CMK (cell line): ENCODE measurements at regions not wholly inside any gene's neighbourhood (a gene's known extent, or its start where the extent isn't known, plus 50 kb on each side); places are given as distances from the start of the nearest gene placed in this dataset.

ENCODE experiments used
- DNase-seq: peaks from one replicate; pipeline ENCODE4 v3.0.0-alpha.2; 2010; ENCODE audit warnings: low read depth

DNA sequence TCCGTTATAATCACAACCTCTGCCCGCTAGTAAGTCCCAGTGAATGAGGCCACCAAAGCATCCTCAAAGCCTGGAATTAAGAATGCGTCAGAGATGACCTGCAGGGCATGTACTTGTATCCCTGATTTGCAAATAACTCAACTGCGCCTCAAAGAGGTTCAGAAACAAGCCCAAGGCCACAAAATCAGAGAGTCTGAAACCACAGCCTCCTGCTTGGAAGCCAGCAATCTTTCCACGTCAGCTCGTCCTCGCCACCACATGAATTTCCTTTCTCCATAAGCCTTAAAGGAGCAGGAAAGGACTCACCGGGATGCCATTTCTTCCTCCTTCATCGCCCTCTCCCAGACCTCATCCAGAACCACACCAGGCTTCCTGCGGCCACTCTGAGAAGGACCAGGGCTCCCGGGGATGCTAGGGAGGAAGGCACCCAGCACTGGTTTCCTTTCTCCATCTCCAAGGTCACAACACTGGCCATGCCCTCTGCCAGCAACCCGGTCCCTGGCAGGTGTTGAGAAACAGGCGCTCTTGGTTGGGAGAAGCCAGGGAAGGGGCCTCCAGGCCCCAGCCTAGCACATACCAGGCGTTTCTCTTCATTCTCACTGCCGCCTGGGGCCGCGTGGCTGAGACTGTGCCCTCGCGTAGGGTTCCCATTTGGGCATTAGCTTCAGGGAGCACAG, 191.2 kb upstream of the DIO3 start:
- no peak for DNase-seq

DNA sequence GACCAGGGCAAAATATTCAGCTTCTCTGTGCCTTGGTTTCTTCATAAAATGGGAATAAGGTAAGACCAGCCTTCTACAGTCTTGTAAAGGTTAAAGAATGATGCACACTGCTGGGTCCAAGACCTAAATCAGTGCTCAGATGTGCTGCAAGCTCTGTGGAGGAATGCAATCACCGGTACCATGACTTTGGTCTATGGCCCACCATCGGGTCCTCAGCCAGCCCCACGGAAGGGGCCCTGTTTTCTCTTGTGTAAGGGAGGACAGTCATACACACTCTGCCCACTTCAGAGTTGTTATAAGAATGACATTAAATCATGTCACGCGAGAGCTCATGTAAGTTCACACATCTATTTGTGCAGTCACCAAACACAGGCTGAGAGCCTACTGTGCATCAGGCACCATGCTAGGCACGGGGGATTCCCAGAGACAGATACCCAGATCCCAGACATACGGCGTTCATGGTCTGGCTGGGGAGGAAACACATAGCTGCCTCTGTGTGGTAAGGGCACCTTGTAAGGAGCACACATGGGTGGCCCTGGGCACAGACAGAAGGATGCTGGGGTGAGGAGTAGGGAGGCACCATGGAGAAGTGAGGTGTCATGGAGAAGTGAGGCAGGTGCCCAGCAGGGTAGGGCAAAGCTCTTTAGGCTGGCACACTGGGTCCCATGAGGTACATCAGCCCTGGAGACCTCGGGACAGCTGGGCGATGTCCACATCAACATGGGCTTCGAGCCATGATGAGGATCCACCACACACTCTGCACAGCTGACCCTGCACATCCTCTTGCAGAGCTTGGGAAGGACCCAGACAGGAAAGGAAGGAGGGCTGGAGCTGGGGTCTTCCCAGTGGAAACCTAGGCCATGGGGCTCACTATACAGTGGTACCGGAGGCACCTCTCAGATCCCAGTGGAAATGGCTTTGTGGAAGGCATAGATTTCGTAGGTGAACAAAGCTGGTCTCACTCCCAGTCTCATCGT, 190.4 kb upstream of the DIO3 start:
- DNase-seq = no peak

- DNase-seq = no peak
These were observed 189.2 kb upstream of the DIO3 start for GRCh38 chr14:101371799-101372793.

- DNase-seq = no peak
These were observed 188.2 kb upstream of the DIO3 start for GRCh38 chr14:101372894-101373620.

- no peak for DNase-seq
These were observed 187.5 kb upstream of the DIO3 start for GRCh38 chr14:101373690-101374295.

DNA sequence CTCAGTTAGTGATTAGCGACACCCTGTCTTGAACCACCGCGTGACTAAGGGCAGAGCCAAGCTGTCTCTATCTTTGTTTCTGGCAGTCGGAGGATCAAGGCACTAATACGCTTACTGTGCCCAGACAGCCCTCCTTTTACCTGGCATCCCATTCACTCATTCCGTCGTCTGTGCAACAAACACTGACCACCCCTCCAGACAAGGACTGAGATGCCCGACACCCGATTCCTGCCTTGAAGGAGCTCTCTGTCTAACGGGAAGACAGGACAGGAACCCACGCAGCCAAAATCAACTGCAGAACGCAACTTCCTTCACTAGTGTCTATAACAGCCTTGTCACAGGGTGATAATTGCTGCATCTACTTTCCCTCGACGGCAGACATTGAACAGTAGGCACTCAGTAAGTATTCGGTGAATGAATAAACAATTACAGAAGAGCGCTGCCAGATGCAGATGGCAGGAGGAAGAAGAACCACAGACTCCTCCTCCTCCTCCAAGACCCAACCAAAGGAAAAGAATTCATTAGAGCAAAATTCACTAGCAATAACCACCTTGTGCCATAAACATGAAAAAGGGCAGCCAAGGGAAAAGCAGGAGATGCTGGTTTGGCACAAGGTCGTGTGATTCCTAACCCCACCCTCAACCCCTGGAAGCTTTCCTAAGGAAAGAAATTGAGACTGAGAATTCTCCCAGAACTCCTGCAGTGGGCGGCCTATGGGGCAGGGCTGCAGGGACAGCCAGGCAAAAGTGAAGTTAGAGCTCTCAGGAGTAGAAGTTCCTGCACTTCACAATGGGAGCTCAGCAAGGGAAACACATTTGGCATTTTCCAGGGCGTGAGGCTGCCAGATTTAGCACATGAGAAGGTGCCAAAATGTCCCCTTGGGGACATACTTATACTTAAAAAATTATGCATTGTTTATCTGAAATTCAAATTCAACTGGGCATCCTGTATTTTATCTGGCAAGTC, 186.6 kb upstream of the DIO3 start:
- no peak for DNase-seq

DNA sequence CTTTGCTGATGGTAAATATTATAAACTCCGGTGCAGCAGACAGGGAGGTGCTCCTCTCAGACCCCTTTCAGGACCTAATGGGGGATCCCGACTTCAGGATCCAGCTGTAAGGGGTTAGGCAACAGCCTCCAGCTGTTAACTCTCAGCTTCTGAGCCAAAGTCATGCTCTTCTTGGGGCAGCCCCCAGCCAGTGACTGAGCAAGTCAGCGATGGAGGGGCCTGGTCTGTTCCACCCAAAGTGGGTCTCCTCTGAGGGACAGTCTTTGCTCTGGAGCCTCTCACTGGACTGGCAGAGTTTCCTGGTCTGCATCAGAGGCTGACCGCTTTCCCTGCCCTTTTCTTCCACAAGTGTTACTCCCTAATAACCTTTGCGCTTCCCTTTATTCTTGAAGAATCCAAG, 184.2 kb upstream of the DIO3 start:
- DNase-seq = no peak

DNA sequence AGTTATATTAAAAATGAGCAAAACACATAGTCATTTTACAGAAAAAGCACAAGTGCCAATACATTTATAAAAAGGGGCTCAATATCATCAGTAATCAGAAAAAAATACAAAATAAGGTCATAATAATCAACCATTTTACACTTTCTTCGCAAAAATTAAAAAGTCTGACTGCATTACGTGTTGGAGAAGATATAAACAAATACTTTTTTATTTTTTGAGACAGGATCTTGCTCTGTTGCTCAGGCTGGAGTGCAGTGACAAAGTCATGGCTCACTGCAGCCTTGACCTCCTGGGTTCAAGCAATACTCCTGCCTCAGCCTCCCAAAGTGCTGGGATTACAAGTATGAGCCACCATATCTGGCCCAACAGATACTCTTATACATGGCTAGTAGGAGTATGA, 181.5 kb upstream of the DIO3 start:
- DNase-seq = no peak

- no peak for DNase-seq
These were observed 180.8 kb upstream of the DIO3 start for GRCh38 chr14:101380512-101380911.

- DNase-seq = no peak
These were observed 180.4 kb upstream of the DIO3 start for GRCh38 chr14:101380940-101381339.

DNA sequence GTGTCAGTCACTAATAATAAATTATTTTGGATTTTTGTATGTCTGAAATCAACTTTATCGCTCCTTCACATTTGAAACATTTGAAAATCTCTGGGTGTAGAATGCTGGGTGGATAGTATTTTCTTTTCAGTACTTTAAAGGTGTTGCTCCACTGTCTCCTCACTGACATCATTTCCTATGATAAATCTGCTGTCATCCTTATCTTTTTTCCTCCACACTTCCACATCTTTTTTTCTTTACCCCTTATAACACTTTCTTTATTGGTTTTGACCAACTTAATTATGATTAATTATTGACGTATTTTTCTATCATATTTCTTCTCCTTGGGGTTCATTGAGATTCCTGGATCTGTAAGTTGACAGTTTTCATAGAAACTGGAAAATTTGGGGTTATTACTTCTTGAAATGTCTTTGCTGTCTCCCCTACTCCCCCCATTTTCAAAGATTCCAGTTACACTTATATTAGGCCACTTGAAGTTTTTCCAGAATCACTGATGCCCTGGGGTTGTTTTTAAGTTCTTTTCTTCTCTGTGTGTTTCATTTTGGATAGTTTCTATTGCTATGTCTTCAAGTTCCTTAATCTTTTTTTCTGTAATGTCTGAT, 177.5 kb upstream of the DIO3 start:
- DNase-seq = no peak

GRCh38 chr14:101394374-101394773, 166.9 kb upstream of the DIO3 start:
- DNase-seq = no peak

GRCh38 chr14:101395779-101396178, 165.5 kb upstream of the DIO3 start:
- no peak for DNase-seq

GRCh38 chr14:101397206-101397605, 164.1 kb upstream of the DIO3 start:
- DNase-seq = no peak

DNA sequence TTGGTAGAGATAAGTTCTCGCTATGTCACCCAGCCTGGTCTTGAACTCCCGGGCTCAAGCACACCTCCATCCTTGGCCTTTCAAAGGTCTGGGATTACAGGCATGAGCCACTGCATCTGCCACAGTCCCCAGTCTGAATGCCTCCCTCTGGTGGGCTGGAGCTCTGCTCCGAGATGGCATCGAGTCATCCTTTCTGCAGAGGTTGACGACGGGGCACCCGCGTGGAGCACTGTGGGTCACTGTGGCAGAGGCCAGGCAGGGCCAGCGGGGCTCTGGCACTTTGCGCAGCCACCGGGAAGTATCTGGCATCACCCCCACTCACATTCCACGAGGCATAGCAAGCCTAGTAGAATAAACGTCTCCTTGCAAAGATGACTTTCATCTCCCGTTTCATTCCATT, 163.3 kb upstream of the DIO3 start:
- no peak for DNase-seq

DNA sequence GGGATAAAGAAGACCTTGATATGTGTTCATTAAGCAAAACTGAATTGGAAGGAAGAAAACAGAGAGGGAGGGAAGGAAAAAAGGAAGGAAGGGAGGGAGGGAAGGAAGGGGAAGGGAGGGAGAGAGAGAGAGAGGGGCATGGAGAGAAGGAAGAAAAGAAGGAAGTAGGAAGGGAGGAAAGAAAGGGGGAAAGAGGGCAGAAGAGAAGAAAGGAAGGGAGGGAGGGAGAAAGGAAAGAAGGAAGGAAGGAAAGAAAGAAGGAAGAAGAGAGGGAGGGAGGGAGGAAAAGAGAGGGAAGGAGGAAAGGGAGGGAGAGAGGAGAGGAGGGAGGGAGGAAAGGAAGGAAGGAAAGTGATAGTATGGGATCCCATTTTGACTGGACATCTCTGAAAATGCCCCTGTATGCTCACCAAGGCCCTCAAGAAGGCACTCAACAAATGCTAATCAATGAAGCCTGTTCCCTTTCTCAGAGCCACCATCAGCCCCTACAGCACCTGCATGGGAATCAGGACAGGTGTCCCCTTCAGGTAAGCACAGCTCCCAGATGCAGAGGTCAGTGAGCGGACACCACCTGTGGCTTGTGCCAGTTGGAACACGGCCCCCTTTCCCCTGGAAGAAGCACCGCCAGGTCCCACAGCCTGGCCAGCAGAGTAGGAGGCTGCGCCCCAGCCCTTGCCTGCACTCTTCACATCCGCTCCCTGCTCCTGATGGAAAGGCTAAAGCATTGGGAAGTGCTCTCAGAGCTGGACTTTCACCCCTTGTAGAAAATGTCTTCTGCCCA, 161.4 kb upstream of the DIO3 start:
- DNase-seq = no peak

- no peak for DNase-seq
These were observed 160.5 kb upstream of the DIO3 start for GRCh38 chr14:101400830-101401229.

- no peak for DNase-seq
These were observed 158.2 kb upstream of the DIO3 start for GRCh38 chr14:101402936-101403660.
